Cardiac fibroblast (primary cell): ENCODE measurements at regions not wholly inside any gene's neighbourhood (a gene's known extent, or its start where the extent isn't known, plus 50 kb on each side); places are given as distances from the start of the nearest gene placed in this dataset.

Experiments
- DNase-seq, 2 donors: peaks; one replicate each; pipeline versions ENCODE4 v3.0.0 to v3.0.0-alpha.2; 2010; ENCODE audit warnings: low read depth in 2 of 2
- H3K4me3 ChIP-seq, 2 donors: replicated peaks in 1 of 2; 1 replicate in 1 of 2; 2 replicates in 1 of 2; pipeline ENCODE4 v1.5.1; 2011; ENCODE audit warnings: low read depth in 2 of 2, low read length in 2 of 2, mild to moderate bottlenecking in 2 of 2, moderate library complexity in 1 of 2
- CTCF ChIP-seq: IDR thresholded peaks from one replicate; pipeline ENCODE4 v1.5.1; 2011; ENCODE audit warnings: low read depth, mild to moderate bottlenecking, low read length, inconsistent platforms

GRCh38 chr3:161852744-161853143 is 356.1 kb downstream of the OTOL1 start:
- TF ChIP-seq CTCF, result no peak

GRCh38 chr3:161854232-161854771 is 357.7 kb downstream of the OTOL1 start:
- H3K4me3 ChIP-seq, result no peak overlapping the region
- DNase-seq, result peak; percentile 74 to 85
- TF ChIP-seq CTCF, result no peak

More at GRCh38 chr3:161852744-161853143, 356.1 kb downstream of the OTOL1 start:
- no peak overlapping the region for H3K4me3 ChIP-seq
- DNase-seq, result no peak

GRCh38 chr3:161859057-161859456 is 362.4 kb downstream of the OTOL1 start:
- no peak for DNase-seq
- H3K4me3 ChIP-seq, result no peak overlapping the region
- TF ChIP-seq CTCF, result no peak

- TF ChIP-seq CTCF, result no peak
- DNase-seq, result no peak
- no peak overlapping the region for H3K4me3 ChIP-seq
These were observed 363.4 kb downstream of the OTOL1 start for GRCh38 chr3:161859865-161860450.

GRCh38 chr3:161863775-161864174 is 367.2 kb downstream of the OTOL1 start:
- no peak for TF ChIP-seq CTCF
- H3K4me3 ChIP-seq, result no peak overlapping the region
- no peak for DNase-seq

- H3K4me3 ChIP-seq, result no peak overlapping the region
These were observed 369.6 kb downstream of the OTOL1 start for GRCh38 chr3:161866176-161866575.

More at GRCh38 chr3:161866176-161866575, 369.6 kb downstream of the OTOL1 start:
- DNase-seq, result no peak
- TF ChIP-seq CTCF, result no peak
